ENCODE measurements at regions not wholly inside any gene's neighbourhood (a gene's known extent, or its start where the extent isn't known, plus 50 kb on each side); places are given as distances from the start of the nearest gene placed in this dataset.
"Not testable (repeated sequence)": the region's sequence is repeated elsewhere in the genome, so short reads cannot be mapped to it uniquely, and the experiment has no call there.

DNA sequence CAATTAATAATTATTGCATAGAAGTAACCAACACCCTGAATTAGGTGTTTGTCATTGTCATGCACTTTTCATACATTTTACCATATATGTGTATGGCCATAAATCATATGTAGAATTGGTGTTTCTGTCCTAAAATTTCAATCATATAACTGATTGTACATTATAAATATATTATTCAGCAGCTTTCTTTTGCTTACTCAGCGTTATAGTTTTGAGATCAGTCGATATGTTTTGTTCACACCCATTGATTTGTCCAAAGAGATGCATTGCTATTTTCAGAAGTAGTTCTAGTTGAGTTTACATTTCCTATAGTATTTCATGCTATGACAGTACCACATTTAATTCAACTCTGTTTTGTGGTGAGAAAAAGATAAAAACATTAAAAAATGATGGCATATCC is 50.5 kb upstream of the PARP4 start:
- DNase-seq, result no peak

DNA sequence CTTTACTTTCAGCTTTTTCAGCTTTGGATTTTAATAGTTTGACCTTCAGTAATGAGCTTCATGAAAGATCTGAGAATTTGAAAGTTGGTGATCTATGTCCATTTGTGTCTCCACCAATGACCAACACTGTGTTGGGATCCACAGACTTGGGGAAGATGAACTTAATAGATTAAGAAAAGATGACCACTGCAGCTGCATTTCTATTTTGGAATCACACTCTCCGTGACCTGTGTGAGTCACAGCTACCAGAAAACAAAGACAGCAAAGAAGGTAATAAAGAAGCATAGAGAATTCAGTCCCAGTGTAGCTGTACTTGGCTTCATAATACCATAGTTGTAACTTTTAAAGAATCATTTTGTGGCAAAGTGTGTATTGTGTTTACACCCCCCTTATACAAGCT is 51.4 kb upstream of the PARP4 start:
- DNase-seq, result not testable (repeated sequence)

DNA sequence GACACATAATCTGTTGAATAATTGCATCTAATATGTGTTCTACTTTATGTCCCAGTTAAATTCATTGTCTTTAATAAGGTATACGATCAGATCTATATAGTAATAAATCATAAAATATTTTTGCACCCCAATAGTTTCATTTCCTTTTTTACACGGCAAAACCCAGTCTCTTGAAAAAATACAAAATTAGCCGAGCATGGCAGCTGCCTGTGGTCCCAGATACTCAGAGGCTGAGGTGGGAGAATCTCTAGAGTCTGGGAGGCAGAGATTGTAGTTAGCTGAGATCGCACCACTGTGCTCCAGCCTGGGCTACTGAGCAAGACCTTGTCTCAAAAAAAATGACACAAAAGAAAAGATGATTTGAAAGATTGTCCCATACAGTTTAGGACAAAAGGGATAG is 52.3 kb upstream of the PARP4 start:
- DNase-seq, result no peak

DNA sequence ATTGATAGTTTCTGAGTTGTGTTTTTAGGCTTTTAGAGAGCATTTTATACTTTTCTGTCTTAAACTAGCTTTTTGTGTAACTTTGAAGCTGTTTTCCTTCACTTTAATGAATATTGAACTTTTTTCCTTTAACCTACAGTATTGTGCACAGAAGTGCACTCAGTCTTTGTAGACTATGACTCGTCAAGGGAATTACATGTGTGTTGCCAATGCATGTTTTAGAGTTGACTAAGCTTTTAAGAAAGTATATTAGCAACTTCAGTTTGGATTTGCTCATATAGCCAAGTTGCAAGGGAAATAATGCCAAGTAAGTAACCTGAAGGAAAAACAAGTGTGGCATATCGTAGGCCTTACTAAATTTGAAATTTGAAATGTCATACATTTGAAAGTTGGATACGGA is 55.0 kb upstream of the PARP4 start:
- DNase-seq, result not testable (repeated sequence)

DNA sequence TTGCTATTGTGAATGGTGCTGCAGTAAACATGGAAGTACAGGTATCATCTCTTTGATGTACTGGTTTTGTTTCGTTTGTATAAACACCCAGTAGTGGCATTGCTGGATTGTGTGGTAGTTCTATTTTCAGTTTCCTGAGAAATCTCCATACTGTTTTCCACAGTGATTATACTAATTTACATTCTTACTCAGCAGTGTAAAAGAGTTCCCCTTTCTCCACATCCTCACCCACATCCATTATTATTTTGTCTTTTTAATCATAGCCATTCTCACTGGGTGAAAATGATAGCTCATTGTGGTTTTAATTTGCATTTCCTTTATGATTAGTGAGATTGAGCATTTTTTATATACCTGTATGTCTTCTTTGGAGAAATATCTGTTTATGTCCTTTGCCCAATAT is 62.3 kb upstream of the PARP4 start:
- DNase-seq, result no peak

DNA sequence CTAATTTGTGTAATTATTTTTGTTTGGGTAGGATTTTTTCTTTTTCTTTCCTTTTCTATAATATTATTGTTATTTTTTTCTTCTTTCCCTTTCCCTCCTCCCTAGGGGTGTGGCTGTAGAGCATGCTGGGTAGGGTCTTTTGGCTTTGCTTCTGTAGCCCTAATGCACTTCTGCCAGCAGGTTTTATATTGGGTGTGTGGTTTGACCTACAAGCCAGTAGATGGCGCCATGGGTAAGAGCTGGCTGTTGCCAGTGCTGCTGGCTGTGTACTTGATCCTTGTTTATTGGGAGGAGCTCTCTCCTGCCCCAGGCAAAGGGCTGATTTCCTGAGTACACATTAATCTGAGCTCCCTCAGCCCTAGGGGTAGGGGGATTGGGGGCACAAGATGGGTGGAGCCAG is 67.7 kb upstream of the PARP4 start:
- not testable (repeated sequence) for DNase-seq

DNA sequence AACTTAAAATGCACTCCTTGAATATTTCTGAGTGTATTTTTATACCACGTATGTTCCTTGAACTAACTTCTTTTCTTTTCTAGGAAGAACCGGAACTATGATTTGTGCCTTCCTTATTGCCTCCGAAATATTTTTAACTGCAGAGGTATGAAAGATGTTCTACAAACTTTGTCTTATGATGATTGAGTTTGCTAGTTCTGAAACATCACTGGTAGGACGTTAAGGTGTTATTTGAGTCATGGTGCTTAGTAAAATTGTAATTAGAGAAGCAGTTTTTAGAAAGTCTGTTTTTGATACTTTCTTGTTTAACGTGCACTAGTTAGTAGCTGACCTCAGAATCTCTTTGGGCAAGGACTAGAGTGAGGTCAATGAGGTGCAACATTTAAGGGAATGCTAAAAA is 69.0 kb upstream of the PARP4 start:
- DNase-seq, result not testable (repeated sequence)

DNA sequence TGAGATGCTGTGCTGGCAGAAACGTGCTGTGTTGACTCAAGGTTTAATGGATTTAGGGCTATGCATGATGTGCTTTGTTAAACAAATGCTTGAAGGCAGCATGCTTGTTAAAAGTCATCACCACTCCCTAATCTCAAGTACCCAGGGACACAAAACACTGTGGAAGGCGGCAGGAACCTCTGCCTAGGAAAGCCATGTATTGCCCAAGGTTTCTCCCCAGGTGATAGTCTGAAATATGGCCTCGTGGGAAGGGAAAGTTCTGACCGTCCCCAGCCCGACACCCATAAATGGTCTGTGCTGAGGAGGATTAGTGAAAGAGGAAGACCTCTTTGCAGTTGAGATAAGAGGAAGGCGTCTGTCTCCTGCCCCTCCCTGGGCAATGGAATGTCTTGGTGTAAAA is 79.1 kb upstream of the PARP4 start:
- peak; percentile 40 for DNase-seq

DNA sequence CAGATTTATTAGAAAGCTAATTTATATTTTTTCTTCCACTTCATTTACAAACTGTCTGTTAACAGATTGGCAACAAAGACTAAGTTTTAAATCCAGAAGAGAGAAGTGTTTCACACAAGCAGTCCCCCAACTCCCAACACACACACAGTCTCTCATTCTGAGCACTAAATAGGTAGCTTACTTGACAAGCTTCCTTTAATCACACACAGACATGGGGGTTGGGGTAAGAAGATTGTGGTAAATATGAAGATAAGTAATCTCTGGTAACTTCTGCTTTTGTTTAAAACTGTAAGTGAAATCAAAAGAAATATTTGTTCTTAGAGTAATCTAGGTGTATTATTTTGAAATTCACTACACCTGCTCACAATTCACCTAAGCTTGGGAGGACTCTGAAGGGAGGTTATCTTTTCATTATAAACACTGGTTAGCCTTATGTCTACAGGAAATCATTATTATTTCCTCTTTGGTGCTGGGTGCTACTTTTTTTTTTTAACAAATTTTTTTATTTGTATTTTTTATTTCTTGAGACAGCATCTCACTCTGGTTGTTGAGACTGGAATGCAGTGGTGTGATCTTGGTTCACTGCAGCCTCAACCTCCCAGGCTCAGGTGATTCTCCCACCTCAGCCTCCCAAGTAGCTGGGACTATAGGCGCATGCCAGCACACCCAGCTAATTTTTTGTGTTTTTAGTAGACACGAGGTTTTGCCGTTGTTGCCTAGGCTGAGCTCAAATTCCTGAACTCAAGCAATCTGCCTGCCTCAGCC is 82.1 kb upstream of the ATP12A start:
- not testable (repeated sequence) for DNase-seq

DNA sequence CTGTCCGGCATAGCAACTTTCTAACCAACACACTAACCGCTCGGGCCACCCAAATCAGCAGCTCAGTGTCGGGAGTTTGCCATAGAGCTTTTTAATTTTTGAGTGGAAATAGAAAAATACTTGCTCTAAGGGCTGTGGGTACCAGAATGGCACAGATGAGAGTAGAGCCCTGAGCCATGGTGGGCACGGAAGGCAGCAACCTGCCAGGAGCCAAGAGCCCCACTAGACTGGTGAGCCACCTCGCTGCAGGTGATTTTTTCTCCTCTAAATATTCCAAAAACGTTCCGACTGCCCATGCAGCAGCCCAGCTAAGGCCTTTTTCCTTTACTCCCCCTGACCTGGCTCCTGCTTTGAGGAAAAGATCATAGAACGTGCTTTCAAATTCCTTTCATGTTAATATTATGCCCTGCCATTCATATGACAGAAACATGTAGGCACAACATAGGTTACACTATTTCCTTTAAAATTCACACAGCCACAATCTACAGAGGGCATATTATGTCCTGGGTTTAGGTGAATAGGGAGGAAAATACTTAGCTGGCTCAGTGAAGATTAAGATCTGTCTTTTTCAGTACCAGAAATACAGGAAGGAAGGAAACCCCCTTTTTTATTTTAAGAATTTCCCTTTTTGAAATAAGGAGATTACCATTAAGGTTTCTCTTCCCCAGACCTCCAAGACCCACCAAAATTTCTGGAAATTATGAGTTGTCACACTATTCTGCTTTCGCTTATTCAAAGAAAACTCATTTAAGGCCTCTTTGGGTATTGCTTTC is 81.0 kb upstream of the ATP12A start:
- DNase-seq, result not testable (repeated sequence)

DNA sequence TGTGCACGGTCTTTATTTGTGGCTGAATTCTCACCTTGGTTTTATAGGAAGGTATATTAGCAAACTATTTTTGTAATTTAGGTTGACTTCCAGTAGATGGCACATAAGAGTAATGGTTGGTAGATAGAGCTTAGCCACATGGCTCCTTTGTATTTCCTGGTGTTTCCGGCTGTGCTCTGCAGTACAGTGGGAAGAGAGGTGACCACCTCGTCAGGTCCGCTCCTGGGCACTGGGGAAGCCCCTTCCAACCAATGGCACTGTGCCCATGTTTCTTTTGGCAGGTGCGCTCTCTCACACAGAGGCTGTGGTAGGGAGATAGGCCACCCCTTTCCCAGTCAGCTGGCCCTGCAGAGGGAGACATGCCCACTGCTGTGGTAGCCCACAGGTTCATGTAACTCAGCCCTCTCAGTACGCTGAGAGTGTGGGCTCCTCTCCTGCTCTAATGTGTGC is 74.3 kb upstream of the ATP12A start:
- no peak for DNase-seq

DNA sequence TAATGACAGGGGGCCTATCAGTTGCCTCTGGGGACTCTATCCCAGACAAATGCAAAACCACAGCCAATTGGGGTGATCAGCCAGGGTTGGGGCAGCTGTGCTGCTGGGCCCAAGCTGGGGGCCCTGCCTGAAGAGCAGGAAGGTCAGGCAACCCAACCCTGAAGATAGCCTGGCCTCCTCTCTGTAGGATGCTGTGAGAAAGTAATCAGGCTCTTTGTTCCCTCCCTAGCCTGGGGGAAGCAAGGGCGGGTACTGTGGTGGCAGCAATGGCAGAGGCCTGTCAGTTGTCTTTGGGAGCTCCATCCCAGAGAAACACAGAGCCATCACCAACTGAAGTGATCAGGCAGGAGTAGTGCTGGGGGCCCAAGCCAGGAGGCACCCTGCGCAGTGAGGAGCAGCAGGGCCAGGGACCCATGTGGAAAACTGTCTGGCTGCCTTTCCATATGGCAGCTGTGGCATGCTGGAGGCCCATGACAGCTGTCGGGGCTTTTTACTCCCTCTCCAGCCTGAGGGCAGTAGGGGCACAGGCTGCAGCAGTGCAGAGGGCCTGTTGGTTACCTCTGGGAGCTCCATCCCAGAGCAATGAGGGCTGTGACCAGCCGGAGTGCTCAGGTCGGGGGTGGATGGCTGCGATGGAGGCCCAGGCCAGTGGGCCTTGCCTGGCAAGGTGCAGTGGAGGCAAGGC is 73.6 kb upstream of the ATP12A start:
- no peak for DNase-seq

DNA sequence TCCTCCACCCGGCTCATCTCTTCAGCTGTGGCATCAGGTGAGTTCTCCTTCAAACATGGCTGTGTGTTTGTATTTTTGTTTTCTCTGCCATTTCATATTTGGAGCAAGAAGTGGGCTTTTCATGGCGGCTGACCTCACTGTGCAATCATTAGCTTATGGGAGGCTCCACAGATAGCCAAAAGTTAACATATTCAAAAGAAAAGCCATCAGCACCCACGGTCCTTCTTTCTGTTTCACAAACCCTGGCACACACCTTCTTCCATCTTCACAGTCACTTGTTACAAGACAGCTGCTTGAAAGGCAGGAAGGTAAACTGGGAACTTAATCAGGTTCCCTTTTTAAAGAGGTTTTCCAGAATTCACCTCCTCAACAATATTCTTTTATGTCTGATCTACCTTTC is 69.3 kb upstream of the ATP12A start:
- DNase-seq, result no peak

DNA sequence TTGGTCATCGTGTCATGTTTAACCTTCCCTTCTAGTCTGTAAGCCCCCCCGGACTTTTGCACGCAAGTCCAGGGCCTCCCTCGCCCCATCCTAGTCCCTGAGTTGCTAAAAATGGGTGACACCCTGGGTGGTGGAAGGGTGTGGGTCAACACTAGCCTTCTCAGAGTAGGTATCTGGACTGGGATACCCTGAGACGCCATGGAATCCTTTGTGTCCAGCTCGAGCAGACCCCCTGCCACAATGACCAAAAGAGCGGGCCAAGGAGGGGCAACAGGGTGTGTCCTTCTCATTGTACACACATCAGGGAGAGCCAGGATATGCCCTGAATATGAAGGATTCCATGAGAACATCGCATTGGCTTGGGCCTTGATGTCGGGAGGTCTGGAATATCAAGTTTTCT is 67.5 kb upstream of the ATP12A start:
- DNase-seq, result no peak

DNA sequence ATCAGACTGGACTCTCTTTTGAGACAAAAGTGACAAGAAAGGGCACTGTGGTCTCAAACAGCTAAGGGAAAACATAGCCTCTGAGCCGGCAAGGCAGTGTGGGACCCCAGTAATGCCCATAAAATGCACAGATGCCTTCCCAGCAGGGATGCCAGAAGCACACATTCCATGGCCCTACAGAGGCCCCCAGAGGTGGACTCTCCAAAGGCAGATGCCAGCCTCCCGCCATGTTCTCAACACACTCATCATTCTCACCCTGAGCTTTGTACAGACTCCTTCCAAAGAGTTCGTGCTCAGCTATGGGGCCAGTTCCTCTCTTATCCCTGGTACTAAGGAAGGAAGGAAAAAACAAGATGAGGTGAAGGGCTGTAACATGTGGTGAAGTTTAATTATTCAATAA is 67.1 kb upstream of the ATP12A start:
- no peak for DNase-seq

DNA sequence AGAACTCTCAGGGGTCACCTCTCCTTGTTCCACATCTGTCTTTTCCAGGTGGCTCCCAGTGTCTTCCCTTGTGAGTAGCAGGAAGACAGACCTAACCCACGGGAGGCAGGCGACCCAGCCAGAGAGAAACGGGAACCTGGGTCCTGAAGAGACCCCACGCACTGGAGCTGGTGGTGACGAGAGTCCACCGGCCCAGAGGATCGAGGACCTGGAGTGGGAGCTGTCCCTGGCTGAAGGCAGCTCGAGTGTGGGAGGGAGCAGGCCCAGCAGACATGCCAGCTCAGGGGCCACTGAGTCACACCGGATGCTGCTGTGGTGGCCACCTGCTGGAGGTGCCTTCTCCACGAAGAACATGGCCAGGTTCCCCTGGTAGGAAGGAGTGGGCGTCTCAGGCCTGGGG is 66.5 kb upstream of the ATP12A start:
- no peak for DNase-seq

DNA sequence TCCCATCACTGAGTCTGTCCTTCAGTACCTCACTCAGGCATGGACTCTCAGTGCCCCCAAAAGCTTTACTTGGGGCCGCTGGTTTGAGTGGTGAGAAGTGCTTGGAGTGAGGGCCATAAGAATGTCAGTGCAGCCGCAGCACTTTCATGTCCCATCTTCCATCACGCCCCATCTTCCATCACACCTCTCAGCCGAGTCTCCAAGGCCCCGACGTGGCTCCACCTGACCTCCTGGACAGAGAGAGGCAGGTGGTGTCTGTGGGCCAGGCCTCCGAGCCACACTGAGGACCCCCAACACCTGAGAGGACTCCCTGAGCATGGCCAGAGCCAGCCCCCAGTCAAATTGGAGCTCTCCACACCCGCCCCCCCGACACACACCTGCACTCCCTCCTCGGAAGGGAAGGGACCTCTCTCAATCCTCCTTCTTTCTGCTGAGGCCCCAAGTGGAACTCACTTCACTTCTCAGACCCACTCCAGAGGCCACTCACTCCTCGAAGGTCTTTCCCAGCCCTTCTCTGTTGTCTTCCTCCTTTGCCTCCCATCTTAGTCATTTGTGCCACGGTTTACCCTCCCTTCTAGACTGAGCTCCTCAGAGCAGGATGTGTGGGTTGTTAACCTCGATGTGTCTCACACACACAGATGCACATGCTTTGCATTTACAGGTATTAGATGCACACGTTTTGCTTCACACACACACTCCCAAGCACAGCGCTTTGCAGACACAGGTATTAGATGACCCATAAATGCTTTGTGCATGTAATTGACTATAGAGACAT is 65.7 kb upstream of the ATP12A start:
- DNase-seq, result no peak

DNA sequence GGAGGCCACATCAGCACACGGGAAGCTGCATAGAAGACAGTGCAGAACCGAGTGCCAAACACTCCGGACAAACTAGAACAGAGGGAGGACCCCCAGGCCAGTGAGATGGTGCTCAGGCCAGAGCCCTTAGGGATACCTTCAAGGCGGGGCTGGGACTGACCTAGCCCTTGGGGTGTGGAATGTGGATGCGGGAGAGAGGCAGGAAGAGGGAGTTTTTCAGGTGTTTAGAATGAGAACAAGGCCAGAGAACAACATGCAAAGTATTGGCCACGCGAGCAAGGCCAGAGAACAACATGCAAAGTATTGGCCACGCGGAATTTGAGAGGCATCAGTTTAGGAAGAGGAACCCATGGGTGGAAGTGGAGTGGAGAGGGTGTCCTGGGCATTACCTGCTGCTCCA is 65.1 kb upstream of the ATP12A start:
- DNase-seq, result no peak

DNA sequence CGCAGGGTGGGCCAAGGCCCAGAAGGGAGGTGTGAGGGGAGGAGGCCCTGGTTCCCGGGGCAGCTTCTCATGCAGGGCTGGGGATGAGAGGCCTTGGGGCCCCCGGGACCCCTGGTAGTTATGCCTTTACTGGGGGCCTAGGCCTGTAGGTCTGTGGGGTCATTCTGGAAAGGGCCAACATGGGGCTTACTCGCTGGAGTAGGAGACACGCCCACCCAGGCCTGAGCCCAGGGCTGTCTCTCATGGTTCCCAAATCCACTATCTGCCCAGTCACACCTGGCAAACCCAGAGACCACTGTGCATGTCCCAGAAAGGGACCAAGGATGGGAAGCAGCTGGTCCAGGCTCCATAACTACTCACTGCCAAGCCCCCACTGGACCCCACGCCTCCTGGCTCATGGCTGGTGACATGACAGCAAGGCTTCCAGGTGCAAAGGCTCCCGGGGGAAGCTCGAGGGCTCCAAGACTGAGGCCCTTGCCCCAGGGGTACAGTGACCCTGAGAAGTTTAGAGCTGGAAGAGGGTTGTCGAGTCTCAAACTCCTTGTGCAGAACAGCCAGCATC is 64.2 kb upstream of the ATP12A start:
- no peak for DNase-seq

DNA sequence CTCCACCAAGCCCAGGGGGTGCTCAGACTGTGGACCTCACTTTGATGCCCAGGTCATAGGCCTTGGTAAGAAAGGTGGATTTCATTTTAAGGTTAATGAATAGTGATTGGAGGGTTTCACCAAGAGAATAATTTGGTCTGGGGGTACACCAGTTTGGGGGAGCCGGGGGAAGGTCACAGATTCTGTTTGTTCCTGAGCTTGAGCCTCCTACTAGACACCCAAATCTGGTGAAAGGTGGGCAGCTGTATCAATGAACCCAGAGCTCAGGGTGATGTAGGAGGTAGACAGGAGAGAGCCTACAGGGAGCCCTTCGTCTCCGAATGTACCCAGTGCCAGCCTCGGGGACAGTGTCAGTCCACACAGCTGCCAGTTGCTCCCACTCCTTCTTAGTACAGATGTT is 63.7 kb upstream of the ATP12A start:
- no peak for DNase-seq

DNA sequence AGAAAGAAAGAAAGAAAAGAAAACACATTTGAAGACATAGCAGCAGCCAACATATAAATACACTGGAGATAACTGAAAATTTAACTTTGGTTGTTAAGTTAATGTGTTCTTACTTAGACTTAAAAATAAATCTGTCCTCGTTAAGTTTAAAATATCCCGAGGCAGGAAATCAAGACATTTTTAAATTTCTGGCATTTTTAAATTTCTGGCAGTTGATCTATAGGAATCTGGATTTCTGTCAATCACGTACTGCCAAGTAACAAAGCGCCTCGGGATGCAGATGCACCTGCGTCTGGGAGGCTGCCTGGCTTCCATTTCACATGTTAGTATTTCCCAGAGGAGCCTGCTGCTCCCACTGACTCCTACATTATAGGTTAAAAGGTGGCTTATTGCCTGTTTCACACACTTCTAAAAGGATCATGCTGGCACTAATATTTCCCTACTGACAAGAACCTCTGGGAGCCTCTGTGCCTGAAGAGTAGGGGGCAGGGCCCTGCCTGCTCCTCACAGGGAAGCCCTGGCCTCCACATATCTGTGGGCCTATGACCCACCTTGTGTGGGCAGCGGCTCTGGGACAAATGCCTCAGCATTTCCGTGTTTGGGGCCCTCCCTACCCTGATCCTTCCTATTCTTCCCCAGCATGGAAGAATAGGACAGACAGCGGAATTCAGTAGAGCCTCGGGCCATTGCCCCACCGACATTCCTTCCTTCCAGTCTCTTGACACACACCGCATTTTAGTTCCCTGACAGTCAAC is 62.8 kb upstream of the ATP12A start:
- no peak for DNase-seq
